HG03457 (cell line): ENCODE measurements at regions not wholly inside any gene's neighbourhood (a gene's known extent, or its start where the extent isn't known, plus 50 kb on each side); places are given as distances from the start of the nearest gene placed in this dataset.
"Not testable (repeated sequence)": the region's sequence is repeated elsewhere in the genome, so short reads cannot be mapped to it uniquely, and the experiment has no call there.

Experiments used
- ATAC-seq: cut with Tn5 transposase; IDR thresholded peaks from one replicate; pipeline ENCODE4 v1.9.1; 2021; ENCODE audit warnings: moderate number of reproducible peaks; ENCODE audit not compliant: unreplicated experiment

- no peak for ATAC-seq
Measured at GRCh38 chr4:189547559-189547958, 393.1 kb upstream of the FRG1 start.

- ATAC-seq: no peak
Measured at GRCh38 chr4:189548484-189549125, 392.1 kb upstream of the FRG1 start.

- not testable (repeated sequence) for ATAC-seq
Measured at GRCh38 chr4:189551931-189552670, 388.6 kb upstream of the FRG1 start.

- not testable (repeated sequence) for ATAC-seq
Measured at GRCh38 chr4:189560605-189561004, 380.1 kb upstream of the FRG1 start.

- not testable (repeated sequence) for ATAC-seq
Measured at GRCh38 chr4:189563751-189564150, 376.9 kb upstream of the FRG1 start.

GRCh38 chr4:189566271-189566670 is 374.4 kb upstream of the FRG1 start:
- ATAC-seq: not testable (repeated sequence)

GRCh38 chr4:189566900-189567299 is 373.8 kb upstream of the FRG1 start:
- ATAC-seq: not testable (repeated sequence)

GRCh38 chr4:189579645-189580044 is 361.0 kb upstream of the FRG1 start:
- ATAC-seq: not testable (repeated sequence)

- ATAC-seq: not testable (repeated sequence)
Measured at GRCh38 chr4:189586908-189587632, 353.6 kb upstream of the FRG1 start.

- not testable (repeated sequence) for ATAC-seq
Measured at GRCh38 chr4:189589201-189589600, 351.5 kb upstream of the FRG1 start.

- ATAC-seq: no peak
Measured at GRCh38 chr4:189592890-189593289, 347.8 kb upstream of the FRG1 start.

GRCh38 chr4:189597341-189597740 is 343.3 kb upstream of the FRG1 start:
- no peak for ATAC-seq

- ATAC-seq: no peak
Measured at GRCh38 chr4:189600264-189600663, 340.4 kb upstream of the FRG1 start.

GRCh38 chr4:189600718-189601435 is 339.8 kb upstream of the FRG1 start:
- no peak for ATAC-seq

GRCh38 chr4:189602827-189603226 is 337.8 kb upstream of the FRG1 start:
- not testable (repeated sequence) for ATAC-seq

- ATAC-seq: not testable (repeated sequence)
Measured at GRCh38 chr4:189610571-189610970, 330.1 kb upstream of the FRG1 start.

GRCh38 chr4:189613207-189613606 is 327.5 kb upstream of the FRG1 start:
- no peak for ATAC-seq

- no peak for ATAC-seq
Measured at GRCh38 chr4:189615217-189615663, 325.4 kb upstream of the FRG1 start.

- not testable (repeated sequence) for ATAC-seq
Measured at GRCh38 chr4:189617741-189618140, 322.9 kb upstream of the FRG1 start.

GRCh38 chr4:189619441-189620250 is 321.0 kb upstream of the FRG1 start:
- not testable (repeated sequence) for ATAC-seq
